Neural cell (in vitro differentiated cells): ENCODE measurements at regions not wholly inside any gene's neighbourhood (a gene's known extent, or its start where the extent isn't known, plus 50 kb on each side); places are given as distances from the start of the nearest gene placed in this dataset.

Experiments
- CTCF ChIP-seq: fragments of 450-650 bp; IDR thresholded peaks from 2 replicates; pipeline ENCODE4 v1.5.1; 2014; ENCODE audit warnings: antibody characterized with exemption, mild to moderate bottlenecking, moderate library complexity; ENCODE audit not compliant: poor library complexity, severe bottlenecking
- EP300 ChIP-seq: fragments of 450-650 bp; conservative IDR thresholded peaks from 2 replicates; pipeline ENCODE4 v1.6.1; 2014; ENCODE audit warnings: antibody characterized with exemption, mild to moderate bottlenecking, moderate library complexity; ENCODE audit not compliant: poor library complexity, severe bottlenecking
- EZH2 ChIP-seq: fragments of 200-600, 300-800 bp; shearing (Covaris generic), sonication (generic); IDR thresholded peaks from 2 replicates; pipeline ENCODE4 v1.6.1; 2014; ENCODE audit warnings: antibody characterized with exemption, low read length, borderline replicate concordance, mild to moderate bottlenecking; ENCODE audit not compliant: insufficient read depth, poor library complexity, severe bottlenecking
- MXI1 ChIP-seq: fragments of 450-650 bp; conservative IDR thresholded peaks from 2 replicates; pipeline ENCODE4 v1.6.1; 2014; ENCODE audit warnings: antibody characterized with exemption, mild to moderate bottlenecking; ENCODE audit not compliant: poor library complexity, severe bottlenecking
- POLR2AphosphoS5 ChIP-seq: IDR thresholded peaks from 2 replicates; pipeline ENCODE4 v1.6.1; 2012
- SMC3 ChIP-seq: fragments of 450-650 bp; conservative IDR thresholded peaks from 2 replicates; pipeline ENCODE4 v1.6.1; 2014; ENCODE audit warnings: antibody characterized with exemption, mild to moderate bottlenecking, moderate library complexity; ENCODE audit not compliant: poor library complexity
- TAF1 ChIP-seq: IDR thresholded peaks from 2 replicates; pipeline ENCODE4 v1.6.1; 2012; ENCODE audit warnings: low read depth
- TF ChIP-seq, protein P1 (sequence below): IDR thresholded peaks from 2 replicates; pipeline ENCODE4 v1.6.1; 2012; ENCODE audit warnings: borderline replicate concordance

- TF ChIP-seq EP300 (no peak), CTCF (no peak), EZH2 (no peak), POLR2AphosphoS5 (no peak), MXI1 (no peak), TAF1 (no peak), SMC3 (no peak)
- TF ChIP-seq, protein P1, sequence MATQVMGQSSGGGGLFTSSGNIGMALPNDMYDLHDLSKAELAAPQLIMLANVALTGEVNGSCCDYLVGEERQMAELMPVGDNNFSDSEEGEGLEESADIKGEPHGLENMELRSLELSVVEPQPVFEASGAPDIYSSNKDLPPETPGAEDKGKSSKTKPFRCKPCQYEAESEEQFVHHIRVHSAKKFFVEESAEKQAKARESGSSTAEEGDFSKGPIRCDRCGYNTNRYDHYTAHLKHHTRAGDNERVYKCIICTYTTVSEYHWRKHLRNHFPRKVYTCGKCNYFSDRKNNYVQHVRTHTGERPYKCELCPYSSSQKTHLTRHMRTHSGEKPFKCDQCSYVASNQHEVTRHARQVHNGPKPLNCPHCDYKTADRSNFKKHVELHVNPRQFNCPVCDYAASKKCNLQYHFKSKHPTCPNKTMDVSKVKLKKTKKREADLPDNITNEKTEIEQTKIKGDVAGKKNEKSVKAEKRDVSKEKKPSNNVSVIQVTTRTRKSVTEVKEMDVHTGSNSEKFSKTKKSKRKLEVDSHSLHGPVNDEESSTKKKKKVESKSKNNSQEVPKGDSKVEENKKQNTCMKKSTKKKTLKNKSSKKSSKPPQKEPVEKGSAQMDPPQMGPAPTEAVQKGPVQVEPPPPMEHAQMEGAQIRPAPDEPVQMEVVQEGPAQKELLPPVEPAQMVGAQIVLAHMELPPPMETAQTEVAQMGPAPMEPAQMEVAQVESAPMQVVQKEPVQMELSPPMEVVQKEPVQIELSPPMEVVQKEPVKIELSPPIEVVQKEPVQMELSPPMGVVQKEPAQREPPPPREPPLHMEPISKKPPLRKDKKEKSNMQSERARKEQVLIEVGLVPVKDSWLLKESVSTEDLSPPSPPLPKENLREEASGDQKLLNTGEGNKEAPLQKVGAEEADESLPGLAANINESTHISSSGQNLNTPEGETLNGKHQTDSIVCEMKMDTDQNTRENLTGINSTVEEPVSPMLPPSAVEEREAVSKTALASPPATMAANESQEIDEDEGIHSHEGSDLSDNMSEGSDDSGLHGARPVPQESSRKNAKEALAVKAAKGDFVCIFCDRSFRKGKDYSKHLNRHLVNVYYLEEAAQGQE, result no peak
These were observed 53.7 kb upstream of the HDAC4 start for GRCh38 chr2:239454507-239454906.
